Inflammatory macrophage (primary cell): ENCODE measurements at regions not wholly inside any gene's neighbourhood (a gene's known extent, or its start where the extent isn't known, plus 50 kb on each side); places are given as distances from the start of the nearest gene placed in this dataset.

ENCODE experiments used
- DNase-seq, 2 donors: peaks; one replicate each; pipeline ENCODE4 v3.0.0-alpha.2; 2020 to 2022

GRCh38 chr9:82558346-82558745 is 504.6 kb downstream of the RASEF start:
- peak; percentile 37 to 39 for DNase-seq

GRCh38 chr9:82558855-82559630 is 503.9 kb downstream of the RASEF start:
- peak in 1 of 2 donors; percentile 10 for DNase-seq

- no peak for DNase-seq
Observed at GRCh38 chr9:82560036-82560435, 502.9 kb downstream of the RASEF start.

GRCh38 chr9:82560457-82560904 is 502.5 kb downstream of the RASEF start:
- no peak for DNase-seq

- DNase-seq, result peak; percentile 5 to 32
Observed at GRCh38 chr9:82563094-82563493, 499.8 kb downstream of the RASEF start.

GRCh38 chr9:82563841-82564240 is 499.1 kb downstream of the RASEF start:
- no peak for DNase-seq

GRCh38 chr9:82565188-82565969 is 497.6 kb downstream of the RASEF start:
- no peak for DNase-seq

GRCh38 chr9:82567953-82568352 is 495.0 kb downstream of the RASEF start:
- no peak for DNase-seq

GRCh38 chr9:82570226-82570625 is 492.7 kb downstream of the RASEF start:
- no peak for DNase-seq

- DNase-seq, result no peak
Observed at GRCh38 chr9:82571540-82571939, 491.4 kb downstream of the RASEF start.

GRCh38 chr9:82572146-82572545 is 490.8 kb downstream of the RASEF start:
- peak; percentile 8 to 54 for DNase-seq

- DNase-seq, result no peak
Observed at GRCh38 chr9:82574911-82575310, 488.0 kb downstream of the RASEF start.

GRCh38 chr9:82580921-82581320 is 482.0 kb downstream of the RASEF start:
- no peak for DNase-seq

- DNase-seq, result no peak
Observed at GRCh38 chr9:82581516-82581915, 481.4 kb downstream of the RASEF start.

GRCh38 chr9:82581935-82582334 is 481.0 kb downstream of the RASEF start:
- DNase-seq, result peak in 1 of 2 donors; percentile 48

GRCh38 chr9:82582693-82583092 is 480.2 kb downstream of the RASEF start:
- DNase-seq, result no peak

GRCh38 chr9:82583524-82583923 is 479.4 kb downstream of the RASEF start:
- no peak for DNase-seq

GRCh38 chr9:82584349-82584863 is 478.5 kb downstream of the RASEF start:
- no peak for DNase-seq

GRCh38 chr9:82586918-82587356 is 476.0 kb downstream of the RASEF start:
- no peak for DNase-seq

- DNase-seq, result no peak
Observed at GRCh38 chr9:82588301-82589180, 474.4 kb downstream of the RASEF start.

GRCh38 chr9:82590845-82591244 is 472.1 kb downstream of the RASEF start:
- no peak for DNase-seq

GRCh38 chr9:82593501-82593900 is 469.4 kb downstream of the RASEF start:
- peak; percentile 8 to 20 for DNase-seq
